Lung microvascular endothelial cell (primary cell): ENCODE measurements at regions not wholly inside any gene's neighbourhood (a gene's known extent, or its start where the extent isn't known, plus 50 kb on each side); places are given as distances from the start of the nearest gene placed in this dataset.

Experiments
- DNase-seq, 2 donors: peaks; one replicate each; pipeline versions ENCODE4 v3.0.0 to v3.0.0-alpha.2; 2010; ENCODE audit warnings: low read depth in 2 of 2

GRCh38 chr3:73955494-73956070, 330.8 kb upstream of the PDZRN3 start:
- no peak for DNase-seq

- no peak for DNase-seq
These were observed 329.8 kb upstream of the PDZRN3 start for GRCh38 chr3:73954506-73954905.

- no peak for DNase-seq
These were observed 328.0 kb upstream of the PDZRN3 start for GRCh38 chr3:73952781-73953180.

GRCh38 chr3:73950865-73951558, 326.3 kb upstream of the PDZRN3 start:
- DNase-seq: no peak

GRCh38 chr3:73945541-73945940, 320.8 kb upstream of the PDZRN3 start:
- DNase-seq: no peak

GRCh38 chr3:73939985-73940384, 315.2 kb upstream of the PDZRN3 start:
- DNase-seq: no peak

- no peak for DNase-seq
These were observed 308.8 kb upstream of the PDZRN3 start for GRCh38 chr3:73933585-73933984.

GRCh38 chr3:73927203-73927570, 302.4 kb upstream of the PDZRN3 start:
- DNase-seq: no peak

- DNase-seq: no peak
These were observed 301.8 kb upstream of the PDZRN3 start for GRCh38 chr3:73926360-73927202.

GRCh38 chr3:73925011-73925410, 300.3 kb upstream of the PDZRN3 start:
- DNase-seq: no peak

- no peak for DNase-seq
These were observed 299.3 kb upstream of the PDZRN3 start for GRCh38 chr3:73924048-73924447.

- DNase-seq: no peak
These were observed 292.9 kb upstream of the PDZRN3 start for GRCh38 chr3:73917643-73918042.

- no peak for DNase-seq
These were observed 291.1 kb upstream of the PDZRN3 start for GRCh38 chr3:73915886-73916285.

GRCh38 chr3:73908218-73908617, 283.5 kb upstream of the PDZRN3 start:
- DNase-seq: no peak

GRCh38 chr3:73901686-73902085, 276.9 kb upstream of the PDZRN3 start:
- no peak for DNase-seq

- no peak for DNase-seq
These were observed 269.9 kb upstream of the PDZRN3 start for GRCh38 chr3:73894474-73895213.

- no peak for DNase-seq
These were observed 268.3 kb upstream of the PDZRN3 start for GRCh38 chr3:73893089-73893488.

- DNase-seq: no peak
These were observed 261.1 kb upstream of the PDZRN3 start for GRCh38 chr3:73885862-73886261.

- no peak for DNase-seq
These were observed 259.6 kb upstream of the PDZRN3 start for GRCh38 chr3:73884361-73884760.

- DNase-seq: no peak
These were observed 258.8 kb upstream of the PDZRN3 start for GRCh38 chr3:73883497-73883896.

- no peak for DNase-seq
These were observed 250.0 kb upstream of the PDZRN3 start for GRCh38 chr3:73874606-73875369.
